CD8-positive, alpha-beta memory T cell (primary cell): ENCODE measurements at regions not wholly inside any gene's neighbourhood (a gene's known extent, or its start where the extent isn't known, plus 50 kb on each side); places are given as distances from the start of the nearest gene placed in this dataset.

Source experiments
- CTCF ChIA-PET: fragments of 350-600 bp; sonication (Branson Sonifier 250); formaldehyde crosslinking; loops from one replicate; lab custom pipeline; 2021; ENCODE audit warnings: antibody characterized with exemption; lab: Charles Lee
- POLR2A ChIA-PET: fragments of 350-600 bp; sonication (Branson Sonifier 250); formaldehyde crosslinking; loops from one replicate; lab custom pipeline; 2021; ENCODE audit warnings: antibody characterized with exemption; lab: Charles Lee
- DNase-seq, 5 donors: peaks; one replicate each; pipeline versions ENCODE4 v3.0.0 to v3.0.0-alpha.2; 2020 to 2022; ENCODE audit warnings: mixed read lengths in 1 of 5
- H3K27ac ChIP-seq: one replicate; pipeline ENCODE4 v1.7.0; 2013; ENCODE audit warnings: low read depth, mild to moderate bottlenecking, low read length, moderate library complexity
- H3K27me3 ChIP-seq: 2 replicates; pipeline ENCODE4 v1.7.0; 2013; ENCODE audit warnings: low read length, mild to moderate bottlenecking; ENCODE audit not compliant: insufficient read depth, poor library complexity, severe bottlenecking
- H3K36me3 ChIP-seq: 2 replicates; pipeline ENCODE4 v1.7.0; 2013; ENCODE audit warnings: mild to moderate bottlenecking, low read length, moderate library complexity; ENCODE audit not compliant: insufficient read depth
- H3K4me1 ChIP-seq: 2 replicates; pipeline ENCODE4 v1.7.0; 2013; ENCODE audit warnings: mild to moderate bottlenecking, low read length, moderate library complexity; ENCODE audit not compliant: insufficient read depth
- H3K4me3 ChIP-seq: 2 replicates; pipeline ENCODE4 v1.7.0; 2013; ENCODE audit warnings: mild to moderate bottlenecking, low read length
- H3K9me3 ChIP-seq: 2 replicates; pipeline ENCODE4 v1.7.0; 2013; ENCODE audit warnings: mild to moderate bottlenecking, low read length
- H3K27ac Mint-ChIP-seq, 8 donors: one replicate each; pipeline ENCODE4 v1.8.0; 2020 to 2021; ENCODE audit warnings: mixed read lengths in 8 of 8, mild to moderate bottlenecking in 6 of 8, inconsistent platforms in 3 of 8, moderate library complexity in 3 of 8
- H3K27me3 Mint-ChIP-seq, 2 donors: one replicate each; pipeline ENCODE4 v1.8.0; 2020 to 2021; ENCODE audit warnings: mixed read lengths in 2 of 2, mild to moderate bottlenecking in 1 of 2, moderate library complexity in 1 of 2
- H3K36me3 Mint-ChIP-seq, 3 donors: one replicate each; pipeline ENCODE4 v1.8.0; 2020 to 2021; ENCODE audit warnings: mixed read lengths in 3 of 3, inconsistent platforms in 1 of 3, mild to moderate bottlenecking in 1 of 3
- H3K4me1 Mint-ChIP-seq, 3 donors: one replicate each; pipeline ENCODE4 v1.8.0; 2020 to 2021; ENCODE audit warnings: mixed read lengths in 3 of 3, inconsistent platforms in 1 of 3, mild to moderate bottlenecking in 1 of 3
- H3K4me3 Mint-ChIP-seq, 7 donors: one replicate each; pipeline ENCODE4 v1.8.0; 2020 to 2021; ENCODE audit warnings: mixed read lengths in 7 of 7, mild to moderate bottlenecking in 6 of 7, moderate library complexity in 4 of 7, inconsistent platforms in 2 of 7
- H3K9me3 Mint-ChIP-seq, 5 donors: one replicate each; pipeline ENCODE4 v1.8.0; 2020 to 2022; ENCODE audit warnings: mixed read lengths in 5 of 5, mild to moderate bottlenecking in 3 of 5, moderate library complexity in 2 of 5, inconsistent platforms in 1 of 5

GRCh38 chr10:33661580-33662336, 327.3 kb upstream of the NRP1 start:
- Mint-ChIP-seq H3K9me3 (peaks cover 2 to 11% (median 6%) of the 10 kb centered on the region in 5 donors), H3K36me3 (no peaks in the 10 kb centered on the region), H3K4me1 (peaks cover 4 to 8% (median 6%) of the 10 kb centered on the region in 3 donors), H3K4me3 (no peak overlapping the region), H3K27me3 (peaks cover 4 to 10% of the 10 kb centered on the region in 2 donors), H3K27ac (no peak overlapping the region)
- Histone ChIP-seq H3K9me3 (no peaks in the 10 kb centered on the region), H3K4me1 (no peaks in the 10 kb centered on the region), H3K27ac (no peak overlapping the region), H3K4me3 (no peak overlapping the region), H3K36me3 (no peaks in the 10 kb centered on the region), H3K27me3 (no peaks in the 10 kb centered on the region)
- ChIA-PET CTCF (no interaction called here), POLR2A (no interaction called here)
- DNase-seq, result no peak

GRCh38 chr10:33660329-33660728, 325.9 kb upstream of the NRP1 start:
- peaks cover 2 to 11% (median 6%) of the 10 kb centered on the region in 5 donors for H3K9me3 Mint-ChIP-seq
- CTCF ChIA-PET, result no interaction called here
- Histone ChIP-seq H3K27me3 (no peaks in the 10 kb centered on the region), H3K4me3 (no peak overlapping the region), H3K27ac (no peak overlapping the region), H3K4me1 (no peaks in the 10 kb centered on the region), H3K9me3 (no peaks in the 10 kb centered on the region), H3K36me3 (no peaks in the 10 kb centered on the region)
- H3K4me1 Mint-ChIP-seq, result peaks cover 4 to 8% (median 4%) of the 10 kb centered on the region in 3 donors
- H3K36me3 Mint-ChIP-seq, result no peaks in the 10 kb centered on the region
- peaks cover 4 to 10% of the 10 kb centered on the region in 2 donors for H3K27me3 Mint-ChIP-seq
- no peak for DNase-seq
- H3K27ac Mint-ChIP-seq, result no peak overlapping the region
- no peak overlapping the region for H3K4me3 Mint-ChIP-seq
- POLR2A ChIA-PET, result no interaction called here

GRCh38 chr10:33657913-33658312, 323.4 kb upstream of the NRP1 start:
- Histone ChIP-seq H3K4me1 (no peaks in the 10 kb centered on the region), H3K9me3 (no peaks in the 10 kb centered on the region), H3K27me3 (no peaks in the 10 kb centered on the region), H3K27ac (no peak overlapping the region), H3K4me3 (no peak overlapping the region), H3K36me3 (no peaks in the 10 kb centered on the region)
- H3K4me1 Mint-ChIP-seq, result peaks cover 4 to 8% (median 4%) of the 10 kb centered on the region in 3 donors
- ChIA-PET CTCF (no interaction called here), POLR2A (no interaction called here)
- H3K27me3 Mint-ChIP-seq, result peaks cover 4 to 7% of the 10 kb centered on the region in 2 donors
- peaks cover 0 to 4% (median 2%) of the 10 kb centered on the region in 5 donors for H3K9me3 Mint-ChIP-seq
- no peak overlapping the region for H3K27ac Mint-ChIP-seq
- no peak for DNase-seq
- H3K4me3 Mint-ChIP-seq, result no peak overlapping the region
- no peaks in the 10 kb centered on the region for H3K36me3 Mint-ChIP-seq

GRCh38 chr10:33657154-33657908, 322.9 kb upstream of the NRP1 start:
- no peak for DNase-seq
- CTCF ChIA-PET, result no interaction called here
- no peaks in the 10 kb centered on the region for H3K36me3 ChIP-seq
- peaks cover 0 to 4% (median 2%) of the 10 kb centered on the region in 5 donors for H3K9me3 Mint-ChIP-seq
- H3K27ac ChIP-seq, result no peak overlapping the region
- H3K27me3 Mint-ChIP-seq, result peaks cover 4 to 7% of the 10 kb centered on the region in 2 donors
- H3K9me3 ChIP-seq, result no peaks in the 10 kb centered on the region
- no peak overlapping the region for H3K4me3 ChIP-seq
- H3K4me3 Mint-ChIP-seq, result no peak overlapping the region
- POLR2A ChIA-PET, result no interaction called here
- H3K36me3 Mint-ChIP-seq, result no peaks in the 10 kb centered on the region
- peak overlapping the region in 1 of 8 donors; percentile 10 for H3K27ac Mint-ChIP-seq
- H3K4me1 ChIP-seq, result no peaks in the 10 kb centered on the region
- H3K27me3 ChIP-seq, result no peaks in the 10 kb centered on the region
- H3K4me1 Mint-ChIP-seq, result peaks cover 4 to 8% (median 4%) of the 10 kb centered on the region in 3 donors

GRCh38 chr10:33655921-33656320, 321.5 kb upstream of the NRP1 start:
- no peaks in the 10 kb centered on the region for H3K4me1 ChIP-seq
- Mint-ChIP-seq H3K27me3 (peaks cover 0 to 7% of the 10 kb centered on the region in 2 donors), H3K27ac (no peak overlapping the region)

GRCh38 chr10:33655165-33655815, 320.8 kb upstream of the NRP1 start:
- H3K27ac Mint-ChIP-seq, result no peak overlapping the region
- H3K36me3 Mint-ChIP-seq, result no peaks in the 10 kb centered on the region
- Histone ChIP-seq H3K9me3 (no peaks in the 10 kb centered on the region), H3K4me3 (no peak overlapping the region), H3K27me3 (no peaks in the 10 kb centered on the region), H3K4me1 (no peaks in the 10 kb centered on the region), H3K36me3 (no peaks in the 10 kb centered on the region), H3K27ac (no peak overlapping the region)
- ChIA-PET POLR2A (no interaction called here), CTCF (no interaction called here)
- H3K4me1 Mint-ChIP-seq, result no peaks in the 10 kb centered on the region
- H3K4me3 Mint-ChIP-seq, result peak overlapping the region in 2 of 7 donors; percentile 20 to 75
- peaks cover 0 to under 1% of the 10 kb centered on the region in 2 donors for H3K27me3 Mint-ChIP-seq
- H3K9me3 Mint-ChIP-seq, result peaks cover 0 to 4% (median 2%) of the 10 kb centered on the region in 5 donors
- no peak for DNase-seq

More at GRCh38 chr10:33655921-33656320, 321.5 kb upstream of the NRP1 start:
- ChIA-PET CTCF (no interaction called here), POLR2A (no interaction called here)
- H3K4me3 Mint-ChIP-seq, result no peak overlapping the region
- no peaks in the 10 kb centered on the region for H3K36me3 ChIP-seq
- H3K36me3 Mint-ChIP-seq, result no peaks in the 10 kb centered on the region
- no peaks in the 10 kb centered on the region for H3K27me3 ChIP-seq
- no peak overlapping the region for H3K4me3 ChIP-seq
- no peak overlapping the region for H3K27ac ChIP-seq
- peaks cover 0 to 4% (median 2%) of the 10 kb centered on the region in 5 donors for H3K9me3 Mint-ChIP-seq
- no peaks in the 10 kb centered on the region for H3K9me3 ChIP-seq
- H3K4me1 Mint-ChIP-seq, result no peaks in the 10 kb centered on the region
- no peak for DNase-seq

- Histone ChIP-seq H3K27ac (no peak overlapping the region), H3K9me3 (no peaks in the 10 kb centered on the region), H3K36me3 (no peaks in the 10 kb centered on the region), H3K4me1 (no peaks in the 10 kb centered on the region), H3K27me3 (no peaks in the 10 kb centered on the region), H3K4me3 (no peak overlapping the region)
- Mint-ChIP-seq H3K4me3 (no peak overlapping the region), H3K9me3 (peaks cover 0 to 4% (median 2%) of the 10 kb centered on the region in 5 donors), H3K36me3 (peaks cover 0 to under 1% (median 0%) of the 10 kb centered on the region in 3 donors), H3K27ac (no peak overlapping the region), H3K4me1 (no peaks in the 10 kb centered on the region), H3K27me3 (no peaks in the 10 kb centered on the region)
- ChIA-PET CTCF (no interaction called here), POLR2A (no interaction called here)
- no peak for DNase-seq
These were observed 319.3 kb upstream of the NRP1 start for GRCh38 chr10:33653584-33654367.
